HEK293 (cell line): ENCODE measurements at regions not wholly inside any gene's neighbourhood (a gene's known extent, or its start where the extent isn't known, plus 50 kb on each side); places are given as distances from the start of the nearest gene placed in this dataset.

Source experiments
- CTCF ChIA-PET: fragments of 350-600 bp; formaldehyde crosslinking; extraction: SDS; loops from one replicate; lab custom pipeline; 2021; ENCODE audit warnings: antibody characterized with exemption; lab: Yijun Ruan, JAX
- POLR2A ChIA-PET: fragments of 300-600 bp; formaldehyde crosslinking; extraction: SDS; loops from one replicate; lab custom pipeline; 2020; ENCODE audit warnings: antibody characterized with exemption, inconsistent platforms; lab: Yijun Ruan, JAX
- H3K27ac ChIP-seq: fragments of 200-500 bp; sonication (Bioruptor generic); 2 replicates; pipeline ENCODE4 v1.5.1; 2014; ENCODE audit warnings: low read depth, low read length, control low read depth, inconsistent platforms; ENCODE audit errors: extremely low read depth
- H3K36me3 ChIP-seq, 2 experiments: fragments of 200-500 bp in 1 of 2; sonication (Bioruptor generic) in 1 of 2; 1 replicate in 1 of 2; 2 replicates in 1 of 2; pipeline ENCODE4 v1.5.1; 2014 to 2017; ENCODE audit warnings: inconsistent platforms in 2 of 2, low read length in 2 of 2; ENCODE audit not compliant: control insufficient read depth in 2 of 2, insufficient read depth in 1 of 2
- H3K4me1 ChIP-seq: fragments of 200-500 bp; sonication (Bioruptor generic); 2 replicates; pipeline ENCODE4 v1.5.1; 2014; ENCODE audit warnings: mild to moderate bottlenecking, low read length, inconsistent platforms; ENCODE audit not compliant: control insufficient read depth, insufficient read depth
- H3K4me3 ChIP-seq: 2 replicates; pipeline ENCODE4 v1.5.1; 2011; ENCODE audit warnings: low read depth, mild to moderate bottlenecking, control low read depth, low read length, moderate library complexity
- H3K9me3 ChIP-seq: fragments of 200-500 bp; sonication (Bioruptor generic); 2 replicates; pipeline ENCODE4 v1.5.1; 2014; ENCODE audit warnings: low read depth, low read length, inconsistent platforms; ENCODE audit not compliant: control insufficient read depth, insufficient read depth
- FEZF1 ChIP-seq: fragments of 450-650 bp; formaldehyde crosslinking; IDR thresholded peaks from 2 replicates; pipeline ENCODE4 v1.5.1; 2016; ENCODE audit warnings: missing biosample characterization, missing genetic modification characterization
- PRDM1 ChIP-seq: fragments of 450-650 bp; formaldehyde crosslinking; IDR thresholded peaks from 2 replicates; pipeline ENCODE4; 2016; ENCODE audit warnings: missing biosample characterization, missing genetic modification characterization
- PRDM4 ChIP-seq: fragments of 450-650 bp; formaldehyde crosslinking; IDR thresholded peaks from 2 replicates; pipeline ENCODE4 v1.5.1; 2017; ENCODE audit warnings: missing biosample characterization, missing genetic modification characterization
- TRIM28 ChIP-seq: IDR thresholded peaks from 2 replicates; pipeline ENCODE4 v1.6.1; 2011; ENCODE audit warnings: low read length, control low read depth, borderline replicate concordance
- ZBTB21 ChIP-seq: fragments of 450-650 bp; formaldehyde crosslinking; IDR thresholded peaks from 2 replicates; pipeline ENCODE4 v1.5.1; 2017; ENCODE audit warnings: missing biosample characterization, missing genetic modification characterization
- ZBTB48 ChIP-seq: fragments of 450-650 bp; formaldehyde crosslinking; IDR thresholded peaks from 2 replicates; pipeline ENCODE4 v1.5.1; 2016; ENCODE audit warnings: missing biosample characterization, missing genetic modification characterization
- ZBTB8A ChIP-seq: fragments of 450-650 bp; formaldehyde crosslinking; IDR thresholded peaks from 2 replicates; pipeline ENCODE4 v1.5.1; 2016; ENCODE audit warnings: missing biosample characterization, missing genetic modification characterization
- ZIC2 ChIP-seq: fragments of 450-650 bp; formaldehyde crosslinking; IDR thresholded peaks from 2 replicates; pipeline ENCODE4 v1.5.1; 2016; ENCODE audit warnings: missing biosample characterization, missing genetic modification characterization
- ZNF10 ChIP-seq: fragments of 450-650 bp; formaldehyde crosslinking; IDR thresholded peaks from 2 replicates; pipeline ENCODE4 v1.5.1; 2017; ENCODE audit warnings: missing biosample characterization, missing genetic modification characterization
- ZNF2 ChIP-seq: fragments of 450-650 bp; formaldehyde crosslinking; IDR thresholded peaks from 2 replicates; pipeline ENCODE4 v1.5.1; 2016; ENCODE audit warnings: missing biosample characterization, missing genetic modification characterization
- ZNF48 ChIP-seq: fragments of 450-650 bp; formaldehyde crosslinking; IDR thresholded peaks from 2 replicates; pipeline ENCODE4 v1.5.1; 2016; ENCODE audit warnings: missing biosample characterization, missing genetic modification characterization
- ZNF518A ChIP-seq: fragments of 450-650 bp; formaldehyde crosslinking; conservative IDR thresholded peaks from 2 replicates; pipeline ENCODE4 v1.5.1; 2016; ENCODE audit warnings: low read depth, missing biosample characterization, missing genetic modification characterization
- ZNF580 ChIP-seq: fragments of 450-650 bp; formaldehyde crosslinking; IDR thresholded peaks from 2 replicates; pipeline ENCODE4 v1.5.1; 2016; ENCODE audit warnings: missing biosample characterization, missing genetic modification characterization
- ZNF600 ChIP-seq: fragments of 450-650 bp; formaldehyde crosslinking; IDR thresholded peaks from 2 replicates; pipeline ENCODE4 v1.5.1; 2016; ENCODE audit warnings: missing biosample characterization, missing genetic modification characterization
- ZNF629 ChIP-seq: fragments of 450-650 bp; formaldehyde crosslinking; IDR thresholded peaks from 2 replicates; pipeline ENCODE4 v1.5.1; 2017; ENCODE audit warnings: missing biosample characterization, missing genetic modification characterization
- TF ChIP-seq, protein P1 (sequence below): fragments of 450-650 bp; formaldehyde crosslinking; IDR thresholded peaks from 2 replicates; pipeline ENCODE4 v1.5.1; 2016; ENCODE audit warnings: missing biosample characterization, missing genetic modification characterization

DNA sequence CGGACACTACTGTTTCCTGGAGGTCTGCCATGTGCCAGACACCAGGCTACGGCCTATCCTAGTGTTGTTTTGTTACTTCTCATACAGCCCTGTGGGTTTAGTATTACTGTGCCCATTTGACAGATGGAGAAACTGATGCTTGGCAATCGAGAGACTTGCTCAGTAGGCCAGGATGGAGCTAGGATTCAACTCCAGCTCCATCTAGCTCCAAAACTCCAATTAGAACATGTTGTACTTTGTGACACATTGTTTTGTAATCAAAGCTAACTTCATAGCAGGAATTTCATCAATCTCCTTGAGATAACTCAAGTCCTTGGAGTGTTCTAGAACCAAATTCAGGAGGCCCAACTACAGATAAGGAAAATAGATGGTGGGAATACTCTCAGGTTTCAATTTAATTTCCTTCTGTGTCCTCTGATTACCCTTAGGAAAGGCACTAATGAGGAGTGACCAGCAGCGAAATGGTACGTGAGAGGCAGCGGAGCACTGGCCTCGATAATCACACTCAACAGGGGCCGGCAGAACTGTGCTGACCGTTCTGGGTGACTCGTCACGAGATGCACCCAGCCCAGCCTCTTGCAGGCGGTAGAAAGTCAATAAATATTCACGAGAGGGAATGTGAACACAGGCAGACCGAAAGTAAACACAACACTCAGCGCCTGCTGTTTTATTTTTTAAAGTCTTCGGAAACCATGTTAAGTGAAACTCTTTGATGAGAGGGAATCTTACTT, 269.6 kb upstream of the NEBL start:
- CTCF ChIA-PET = interaction anchor here (0.7 kb wide), 1 partner anchor 1105 kb away, joined by 3 read pairs; no protein-coding TSS in a partner anchor
- H3K4me3 ChIP-seq = no peak overlapping the region

DNA sequence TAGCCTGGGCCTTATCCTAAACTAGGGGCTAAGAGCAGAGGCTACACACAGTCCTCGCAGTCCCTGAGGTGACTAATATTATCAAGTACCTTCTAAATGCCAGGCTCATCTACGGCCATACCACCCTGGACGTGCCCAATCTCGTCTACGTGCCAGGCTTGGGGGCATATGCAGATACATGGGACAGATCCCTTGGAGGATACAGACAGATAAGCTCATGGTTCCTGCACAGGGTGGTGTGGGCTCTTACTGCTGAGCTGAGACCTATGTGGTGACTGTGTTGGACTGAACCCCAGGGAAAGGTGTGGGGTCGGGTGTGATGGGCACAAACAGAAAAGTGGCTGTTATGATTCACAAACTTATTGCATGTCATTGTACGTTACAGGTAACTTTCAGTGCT, 268.4 kb upstream of the NEBL start:
- 0 out of 2 replicates have a peak, but pooled peaks have one; percentile 13 for TF ChIP-seq ZBTB48 (tag by site-specific recombination)
- TF ChIP-seq ZNF518A (tag by site-specific recombination) = no peak
- Histone ChIP-seq H3K4me3 (no peak overlapping the region), H3K9me3 (no peaks in the 10 kb centered on the region), H3K36me3 (no peaks in the 10 kb centered on the region), H3K4me1 (peaks cover 4% of the 10 kb centered on the region), H3K27ac (no peak overlapping the region)
- ChIA-PET CTCF (interaction anchor here (0.6 kb wide), 1 partner anchor 10 kb away, joined by 3 read pairs; no protein-coding TSS in a partner anchor), POLR2A (interaction anchor here (0.6 kb wide), 1 partner anchor 1373 kb away, joined by 4 read pairs; no protein-coding TSS in a partner anchor)

More for the DNA sequence above, 269.6 kb upstream of the NEBL start:
- TF ChIP-seq TRIM28 (peak; percentile 68; the same call in 1 of the 2 replicates), PRDM1 (tag by site-specific recombination) (peak; percentile 75), ZNF2 (tag by site-specific recombination) (no peak), ZBTB8A (0 out of 2 replicates have a peak, but pooled peaks have one; percentile 9), ZIC2 (tag by site-specific recombination) (peak; percentile 56), FEZF1 (tag by site-specific recombination) (peak; percentile 77), ZNF48 (tag by site-specific recombination) (no peak), ZNF600 (tag by site-specific recombination) (peak; percentile 92), ZNF10 (tag by site-specific recombination) (peak; percentile 67; the same call in 1 of the 2 replicates), ZNF580 (tag by site-specific recombination) (peak; percentile 52; the same call in 1 of the 2 replicates)
- TF ChIP-seq, protein P1, sequence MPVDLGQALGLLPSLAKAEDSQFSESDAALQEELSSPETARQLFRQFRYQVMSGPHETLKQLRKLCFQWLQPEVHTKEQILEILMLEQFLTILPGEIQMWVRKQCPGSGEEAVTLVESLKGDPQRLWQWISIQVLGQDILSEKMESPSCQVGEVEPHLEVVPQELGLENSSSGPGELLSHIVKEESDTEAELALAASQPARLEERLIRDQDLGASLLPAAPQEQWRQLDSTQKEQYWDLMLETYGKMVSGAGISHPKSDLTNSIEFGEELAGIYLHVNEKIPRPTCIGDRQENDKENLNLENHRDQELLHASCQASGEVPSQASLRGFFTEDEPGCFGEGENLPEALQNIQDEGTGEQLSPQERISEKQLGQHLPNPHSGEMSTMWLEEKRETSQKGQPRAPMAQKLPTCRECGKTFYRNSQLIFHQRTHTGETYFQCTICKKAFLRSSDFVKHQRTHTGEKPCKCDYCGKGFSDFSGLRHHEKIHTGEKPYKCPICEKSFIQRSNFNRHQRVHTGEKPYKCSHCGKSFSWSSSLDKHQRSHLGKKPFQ (tag by site-specific recombination) = peak; percentile 45; the same call in 1 of the 2 replicates
- no peak overlapping the region for H3K27ac ChIP-seq
- no peaks in the 10 kb centered on the region for H3K9me3 ChIP-seq
- POLR2A ChIA-PET = no interaction called here
- peaks cover 4% of the 10 kb centered on the region for H3K4me1 ChIP-seq
- no peaks in the 10 kb centered on the region for H3K36me3 ChIP-seq

DNA sequence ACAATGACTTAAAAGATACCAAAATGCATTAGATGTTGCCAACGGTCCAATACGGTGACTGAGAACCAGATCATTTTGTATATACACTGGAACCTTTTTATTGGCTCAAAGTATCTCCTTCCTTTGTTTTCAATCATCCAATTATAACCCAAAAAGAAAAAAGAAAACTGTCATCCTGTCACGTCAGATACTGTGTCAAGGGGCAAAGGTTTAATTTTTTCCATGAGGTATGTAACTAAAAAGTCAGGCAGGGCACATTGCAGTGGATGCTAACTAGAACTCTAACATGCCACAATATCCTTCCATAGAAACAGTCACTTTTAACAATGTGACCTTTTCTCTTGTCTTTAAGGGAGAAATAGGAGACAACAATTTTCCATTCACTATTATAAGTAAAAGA, 267.6 kb upstream of the NEBL start:
- TF ChIP-seq ZNF629 (tag by site-specific recombination) (0 out of 2 replicates have a peak, but pooled peaks have one; percentile 1), ZBTB21 (tag by site-specific recombination) (no peak), PRDM4 (tag by site-specific recombination) (peak; percentile 34; the same call in 1 of the 2 replicates)
- TF ChIP-seq, all 188 proteins: peak for 2

More for the DNA sequence above, 267.6 kb upstream of the NEBL start:
- POLR2A ChIA-PET = no interaction called here
- no peak overlapping the region for H3K27ac ChIP-seq
- no peaks in the 10 kb centered on the region for H3K36me3 ChIP-seq
- H3K9me3 ChIP-seq = no peaks in the 10 kb centered on the region
- H3K4me3 ChIP-seq = no peak overlapping the region
- CTCF ChIA-PET = interaction anchor here (0.6 kb wide), 1 partner anchor 11 kb away, joined by 3 read pairs; no protein-coding TSS in a partner anchor
- peaks cover 10% of the 10 kb centered on the region for H3K4me1 ChIP-seq
